GM21825 (cell line): ENCODE measurements at regions not wholly inside any gene's neighbourhood (a gene's known extent, or its start where the extent isn't known, plus 50 kb on each side); places are given as distances from the start of the nearest gene placed in this dataset.
A peak's percentile ranks its signal among the peaks of the same experiment; 100 is the strongest.
"Not testable (repeated sequence)": the region's sequence is repeated elsewhere in the genome, so short reads cannot be mapped to it uniquely, and the experiment has no call there.

ENCODE experiments used
- ATAC-seq: cut with Tn5 transposase; IDR thresholded peaks from one replicate; pipeline ENCODE4 v1.9.1; 2021; ENCODE audit warnings: mild to moderate bottlenecking, moderate library complexity; ENCODE audit not compliant: unreplicated experiment

- ATAC-seq: no peak
Observed at GRCh38 chr20:56689318-56689717, 60.2 kb downstream of the TFAP2C start.

- ATAC-seq: no peak
Observed at GRCh38 chr20:56689852-56690485, 60.9 kb downstream of the TFAP2C start.

GRCh38 chr20:56690531-56691175, 61.5 kb downstream of the TFAP2C start:
- ATAC-seq: no peak

GRCh38 chr20:56691325-56691998, 62.4 kb downstream of the TFAP2C start:
- no peak for ATAC-seq

- no peak for ATAC-seq
Observed at GRCh38 chr20:56693217-56693616, 64.1 kb downstream of the TFAP2C start.

- no peak for ATAC-seq
Observed at GRCh38 chr20:56697476-56697875, 68.4 kb downstream of the TFAP2C start.

GRCh38 chr20:56698297-56698696, 69.2 kb downstream of the TFAP2C start:
- ATAC-seq: no peak

GRCh38 chr20:56698749-56699148, 69.6 kb downstream of the TFAP2C start:
- ATAC-seq: no peak

- no peak for ATAC-seq
Observed at GRCh38 chr20:56702931-56703840, 74.1 kb downstream of the TFAP2C start.

- ATAC-seq: no peak
Observed at GRCh38 chr20:56706867-56707360, 77.8 kb downstream of the TFAP2C start.

GRCh38 chr20:56708991-56709390, 79.9 kb downstream of the TFAP2C start:
- no peak for ATAC-seq

GRCh38 chr20:56710125-56710524, 81.0 kb downstream of the TFAP2C start:
- no peak for ATAC-seq

GRCh38 chr20:56710577-56710976, 81.5 kb downstream of the TFAP2C start:
- not testable (repeated sequence) for ATAC-seq

GRCh38 chr20:56711018-56711417, 81.9 kb downstream of the TFAP2C start:
- ATAC-seq: no peak

- ATAC-seq: no peak
Observed at GRCh38 chr20:56715309-56715708, 86.2 kb downstream of the TFAP2C start.

- no peak for ATAC-seq
Observed at GRCh38 chr20:56715902-56716519, 86.9 kb downstream of the TFAP2C start.

GRCh38 chr20:56716806-56717205, 87.7 kb downstream of the TFAP2C start:
- ATAC-seq: no peak

- no peak for ATAC-seq
Observed at GRCh38 chr20:56718816-56719215, 89.7 kb downstream of the TFAP2C start.

GRCh38 chr20:56720620-56721213, 91.6 kb downstream of the TFAP2C start:
- ATAC-seq: no peak

GRCh38 chr20:56722042-56722441, 92.9 kb downstream of the TFAP2C start:
- peak; percentile 69 for ATAC-seq
